GM21529 (cell line): ENCODE measurements at regions not wholly inside any gene's neighbourhood (a gene's known extent, or its start where the extent isn't known, plus 50 kb on each side); places are given as distances from the start of the nearest gene placed in this dataset.

Experiments
- ATAC-seq: cut with Tn5 transposase; IDR thresholded peaks from one replicate; pipeline ENCODE4 v1.9.1; 2021; ENCODE audit not compliant: unreplicated experiment

DNA sequence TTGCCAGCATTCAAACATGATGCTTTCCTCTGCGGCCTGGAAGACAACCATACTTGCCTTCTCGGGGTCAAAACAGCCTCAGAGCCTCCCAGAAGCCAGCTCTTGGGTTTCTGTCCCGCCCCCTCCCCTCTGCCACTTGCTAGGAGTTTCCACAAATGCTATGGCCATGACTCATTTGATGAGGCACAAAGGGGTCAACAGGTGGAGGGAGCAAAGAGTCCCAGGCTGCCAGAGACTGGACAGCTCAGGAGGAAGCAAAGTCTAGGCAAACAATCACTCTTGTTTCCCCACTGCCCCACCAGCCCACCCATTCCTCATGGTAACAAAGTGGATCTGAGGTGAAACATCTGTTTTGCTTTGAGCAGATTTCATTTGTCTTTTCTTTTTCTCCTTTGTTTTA, 551.1 kb downstream of the TNS1 start:
- no peak for ATAC-seq

DNA sequence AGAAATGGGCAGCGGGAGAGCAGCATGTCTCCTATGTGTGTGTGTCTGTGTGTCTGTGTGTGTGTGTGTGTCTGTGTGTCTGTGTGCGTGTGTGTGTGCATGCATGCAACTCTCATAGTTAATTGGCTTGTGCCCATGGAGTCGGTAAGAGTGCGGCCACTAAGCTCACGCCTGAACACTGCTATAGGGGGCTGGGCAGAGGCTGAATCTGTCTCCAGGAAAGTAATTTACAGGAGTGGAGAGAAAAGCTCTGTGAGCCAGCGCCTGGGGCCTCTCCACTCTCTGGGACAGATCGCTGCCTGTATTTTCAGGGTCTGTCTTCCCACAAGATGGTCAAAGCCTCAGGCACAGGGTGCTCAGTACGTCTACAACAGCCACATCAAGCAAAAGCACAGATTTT, 553.4 kb downstream of the TNS1 start:
- no peak for ATAC-seq

DNA sequence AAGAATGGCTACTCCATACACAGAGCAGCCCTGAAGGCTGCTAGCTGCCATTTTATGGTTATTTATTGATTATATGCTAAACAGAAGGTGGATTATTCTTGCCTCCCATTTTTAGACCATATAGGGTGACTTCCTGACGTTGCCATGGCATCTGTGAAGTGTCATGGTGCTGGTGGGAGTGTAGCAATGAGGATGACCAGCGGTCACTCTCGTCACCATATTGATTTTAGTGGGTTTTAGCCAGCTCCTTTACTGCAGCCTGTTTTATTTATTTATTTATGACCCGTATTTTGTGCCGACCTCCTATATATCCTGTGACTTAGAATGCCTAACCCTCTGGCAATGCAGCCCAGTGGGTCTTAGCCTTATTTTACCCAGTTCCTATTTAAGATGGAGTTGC, 553.9 kb downstream of the TNS1 start:
- ATAC-seq, result no peak

DNA sequence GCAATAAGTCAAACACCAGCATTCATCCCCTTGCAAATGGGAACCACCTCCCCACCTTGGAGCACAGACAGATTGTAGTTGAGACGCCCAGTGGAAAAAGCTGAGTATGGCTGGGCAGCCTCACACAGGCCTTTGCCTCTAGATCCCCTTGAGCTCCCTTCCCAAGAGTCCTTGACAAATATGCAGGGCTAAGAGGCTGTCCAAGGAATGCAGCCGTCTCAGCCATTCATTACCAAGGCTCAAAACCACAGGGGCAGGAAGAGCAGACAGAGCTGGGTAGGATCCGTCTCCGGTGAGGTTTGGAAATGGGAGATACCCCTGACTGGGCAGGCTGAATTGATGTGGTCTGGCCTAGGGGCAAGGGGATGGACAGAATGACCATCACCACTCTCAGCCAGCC, 557.1 kb downstream of the TNS1 start:
- ATAC-seq, result no peak

DNA sequence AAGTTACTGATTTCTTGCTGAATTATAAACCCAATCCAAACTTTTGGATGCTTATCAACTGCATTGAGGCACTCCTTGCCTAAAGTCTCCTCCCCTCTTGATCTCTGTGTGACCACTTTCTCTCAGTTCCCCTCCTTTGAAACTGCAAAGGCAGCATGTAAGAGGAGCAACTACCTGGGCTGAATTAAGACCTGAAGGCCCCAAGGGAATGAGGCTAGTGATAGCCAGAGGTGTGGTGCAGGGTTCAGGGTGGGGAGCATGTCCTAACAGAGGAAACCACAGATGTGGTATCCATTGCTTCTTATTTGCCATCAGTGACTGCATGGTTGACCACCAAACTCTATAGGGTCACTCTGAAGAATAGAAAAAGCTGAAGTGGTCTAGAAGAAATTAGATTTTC, 557.9 kb downstream of the TNS1 start:
- peak; percentile 61 for ATAC-seq

DNA sequence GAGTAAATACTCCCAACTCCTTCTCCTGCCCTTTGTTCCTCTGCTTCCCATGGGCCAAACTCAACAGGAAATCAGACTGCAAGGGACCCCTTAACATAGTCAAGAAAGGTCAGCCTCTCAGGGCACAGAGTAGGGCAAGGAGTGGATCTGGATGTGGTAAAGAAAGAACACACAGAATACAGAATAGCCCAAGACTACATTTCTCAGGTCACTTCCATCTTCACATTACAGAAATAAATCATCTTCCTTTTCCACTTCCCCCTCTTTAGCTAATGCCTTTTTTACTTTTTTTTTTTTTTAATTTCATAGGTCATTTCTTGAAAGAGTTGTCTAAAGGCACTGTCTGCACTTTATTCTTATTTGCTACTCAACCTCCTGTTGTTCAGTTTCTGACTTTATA, 558.3 kb downstream of the TNS1 start:
- no peak for ATAC-seq

DNA sequence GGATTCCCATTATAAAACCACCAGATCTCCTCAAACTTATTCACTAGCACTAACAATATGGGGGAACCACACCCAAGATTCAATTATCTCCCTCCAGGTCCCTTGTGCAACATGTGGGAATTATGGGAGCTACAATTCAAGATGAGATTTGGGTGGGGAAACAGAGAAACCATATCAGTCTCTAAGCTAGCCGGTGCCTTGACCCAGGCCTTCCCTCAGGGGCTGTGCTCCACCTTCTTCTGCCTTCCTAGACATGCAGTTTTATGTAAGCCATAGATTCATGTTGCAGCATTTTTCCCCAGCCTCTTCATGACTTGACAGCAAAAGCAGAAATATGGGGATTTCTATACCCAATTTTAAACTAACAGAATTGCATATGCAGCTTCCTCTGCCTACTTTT, 559.2 kb downstream of the TNS1 start:
- no peak for ATAC-seq

DNA sequence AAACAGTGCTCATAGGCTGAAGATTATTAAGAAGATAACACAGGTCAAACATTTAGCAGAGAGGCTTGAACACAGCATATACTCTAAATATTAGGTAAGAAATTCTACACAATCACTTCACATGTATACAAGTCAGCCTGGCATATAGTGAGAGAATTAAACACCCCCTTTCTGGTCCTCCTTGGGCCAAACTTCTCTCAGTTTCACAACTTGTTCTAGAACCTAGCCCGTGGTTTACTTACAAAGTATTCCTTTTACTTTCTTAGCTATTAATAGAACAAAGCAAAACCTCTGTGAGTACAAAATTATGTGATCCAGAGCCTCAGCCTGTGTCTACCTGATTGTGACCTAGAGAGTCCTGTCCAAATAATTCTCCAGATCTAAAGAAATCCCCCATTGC, 562.8 kb downstream of the TNS1 start:
- ATAC-seq, result peak; percentile 71

DNA sequence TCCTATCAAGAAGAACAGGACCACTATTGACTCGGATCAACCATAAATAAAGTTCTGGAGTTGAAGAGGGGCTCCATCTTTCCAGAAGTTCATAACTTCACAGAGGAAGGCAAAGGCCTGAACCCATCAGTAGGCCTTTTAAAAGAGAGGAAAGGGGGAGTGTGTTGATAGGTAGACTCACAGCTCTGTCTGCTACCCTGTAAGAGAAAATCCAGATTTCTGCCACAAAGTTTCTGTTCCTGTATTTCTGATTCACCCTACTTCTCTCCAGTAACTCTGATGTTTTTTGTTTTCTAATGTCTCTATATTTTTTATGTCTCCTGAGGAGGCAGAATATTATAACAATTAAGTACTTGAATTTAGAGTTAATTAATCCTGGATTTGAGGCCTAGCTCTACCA, 564.0 kb downstream of the TNS1 start:
- peak; percentile 46 for ATAC-seq

DNA sequence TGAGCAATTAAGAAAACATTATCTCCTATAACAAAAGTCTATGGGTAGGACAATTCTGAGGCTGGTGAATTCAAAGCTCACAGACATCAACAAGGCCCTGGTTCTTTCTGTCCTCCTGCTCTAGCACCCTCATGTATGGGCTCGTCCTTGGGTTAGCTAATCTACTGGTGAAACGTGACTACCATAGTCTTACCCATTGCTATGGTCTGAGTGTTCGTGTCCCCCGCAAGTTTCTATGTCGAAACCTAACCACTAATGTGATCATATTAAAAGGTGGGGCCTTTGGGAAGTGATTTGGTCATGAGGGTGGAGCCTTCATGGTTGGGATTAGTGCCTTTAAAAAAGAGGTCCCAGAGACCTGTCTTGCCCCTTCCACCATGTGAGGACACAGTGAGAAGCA, 564.7 kb downstream of the TNS1 start:
- ATAC-seq, result no peak

DNA sequence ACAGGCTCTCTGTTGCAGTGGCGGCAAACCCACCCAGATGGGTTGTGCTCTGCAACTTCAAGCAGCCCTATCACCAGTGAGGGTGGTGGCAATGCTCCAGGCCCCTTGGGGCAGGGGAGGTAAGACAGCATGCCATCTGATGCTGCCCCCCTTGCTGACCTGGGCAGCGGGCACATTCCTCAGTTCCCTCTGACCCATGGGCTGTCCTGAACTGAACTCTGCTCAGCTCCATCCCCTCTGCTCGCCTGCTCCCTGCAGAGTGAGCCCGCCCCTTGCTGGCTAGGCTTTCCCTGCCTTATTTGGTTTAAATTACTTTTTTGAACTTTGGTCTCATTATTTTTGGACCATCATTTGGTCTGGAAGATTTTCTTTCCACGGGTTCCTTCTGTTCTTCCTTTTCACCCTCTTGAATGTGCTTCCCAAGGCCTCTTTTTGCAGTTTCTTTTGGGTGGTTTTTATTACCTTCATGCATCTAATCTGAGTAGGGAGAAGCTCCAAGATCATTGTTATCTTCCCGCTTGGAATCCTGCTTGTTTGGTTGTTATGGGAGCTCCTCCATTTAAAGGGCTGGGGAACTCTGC, 565.4 kb downstream of the TNS1 start:
- no peak for ATAC-seq

DNA sequence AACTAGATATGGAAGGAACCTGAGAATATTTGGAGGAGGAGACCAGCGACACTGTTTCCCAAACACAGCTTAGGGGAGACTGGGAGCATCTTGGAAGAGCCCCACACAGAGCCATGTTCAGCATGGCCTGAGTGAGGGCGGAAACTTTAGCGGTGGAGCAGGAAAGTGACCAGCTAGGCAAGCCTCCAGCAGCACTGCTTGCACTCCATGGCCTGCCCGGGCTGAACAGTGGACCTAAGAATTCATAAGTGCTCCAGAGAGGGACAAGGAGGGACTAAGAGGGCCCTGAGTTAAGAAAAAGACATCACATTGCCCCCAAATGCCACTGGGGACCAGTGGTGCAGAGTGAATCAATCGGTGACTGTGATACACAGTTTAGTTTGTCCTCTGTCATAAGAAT, 566.4 kb downstream of the TNS1 start:
- ATAC-seq, result no peak

DNA sequence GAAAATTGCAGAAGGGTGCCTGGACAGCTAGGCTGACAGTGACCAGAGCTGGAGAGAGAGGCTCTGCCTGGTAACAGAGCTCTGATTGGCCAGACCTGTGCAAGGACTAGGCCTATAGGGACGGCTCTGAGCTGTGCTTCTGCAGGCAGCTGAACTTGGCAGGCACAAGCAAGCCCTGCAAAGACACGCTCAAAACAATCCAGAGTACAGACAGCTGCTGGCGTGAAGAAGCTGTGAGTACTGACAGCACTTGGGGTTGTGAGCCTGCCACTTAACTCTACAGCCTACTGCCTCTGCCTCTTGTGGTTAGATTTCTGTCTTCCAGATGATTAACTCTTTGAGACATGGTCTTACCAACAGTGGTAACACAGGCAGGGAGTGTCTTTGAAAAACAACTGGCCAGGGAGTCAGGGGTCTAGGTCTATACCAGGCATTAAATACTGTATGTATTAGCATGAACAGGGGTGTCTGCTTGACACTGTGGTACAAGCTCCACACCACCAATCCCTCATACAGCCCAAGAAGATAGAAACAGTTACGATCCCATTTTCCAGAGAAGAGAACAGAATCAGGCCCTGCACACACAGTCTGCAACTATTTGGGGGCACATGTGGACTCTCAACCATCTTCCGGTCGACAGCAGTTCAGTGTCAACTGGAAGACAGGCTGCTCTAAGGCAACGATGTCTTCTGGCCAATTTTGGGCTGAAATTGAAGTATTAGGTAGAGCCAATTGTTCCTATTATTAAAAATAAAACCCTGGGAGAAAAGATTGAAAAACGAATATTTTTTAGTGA, 568.4 kb downstream of the TNS1 start:
- peak; percentile 98 for ATAC-seq

DNA sequence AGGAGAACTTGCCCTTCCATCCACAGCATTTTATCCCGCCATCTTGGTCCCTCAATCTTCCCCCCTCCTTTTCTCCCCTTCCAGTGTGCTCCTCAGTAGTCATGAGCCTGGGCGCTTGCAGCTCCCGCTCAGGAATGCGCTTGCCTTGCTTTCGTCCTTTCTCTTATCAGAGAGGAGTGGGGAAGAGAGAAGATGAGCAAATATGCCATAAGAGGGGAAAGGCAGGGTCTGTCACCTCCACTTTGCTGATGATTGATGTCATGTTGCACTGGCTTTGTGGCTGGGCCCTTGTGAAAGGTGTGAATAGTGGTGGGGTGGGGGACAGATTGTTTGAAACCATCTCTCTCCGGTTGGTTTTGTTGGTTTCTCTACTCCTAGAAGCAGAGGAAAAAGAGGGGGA, 569.3 kb downstream of the TNS1 start:
- ATAC-seq, result no peak

DNA sequence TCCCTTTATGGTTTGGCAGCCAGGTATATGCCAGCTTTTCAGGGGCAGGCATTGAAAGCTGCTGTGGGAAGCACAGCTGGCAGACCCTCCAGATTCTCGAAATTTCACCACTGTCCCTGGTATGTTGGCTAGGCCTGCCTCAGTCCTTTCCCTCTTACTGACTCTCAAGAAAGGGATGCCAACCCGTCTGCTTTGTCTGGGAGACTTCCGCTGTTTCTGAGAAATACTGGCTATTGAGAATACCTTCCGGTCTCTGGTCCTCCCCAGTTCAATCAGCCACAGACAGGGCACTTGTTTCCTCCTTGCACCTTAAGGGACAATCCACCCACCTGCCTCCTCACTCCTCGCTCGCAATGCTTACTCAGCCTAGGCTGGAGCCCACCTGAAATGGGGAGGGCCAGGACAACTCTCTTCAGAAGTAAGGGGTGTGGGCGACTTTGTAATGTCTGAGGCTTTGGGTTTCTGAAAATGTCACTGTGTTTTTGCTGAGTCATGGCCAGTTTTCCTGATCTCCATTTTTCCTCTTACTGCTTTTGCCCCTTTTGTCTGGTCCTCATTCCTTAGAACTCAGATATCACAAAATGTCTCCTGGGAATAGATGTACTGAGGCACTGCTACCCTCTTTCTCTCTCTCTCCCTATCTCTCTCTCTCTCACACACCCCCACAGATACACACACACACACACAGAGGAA, 571.1 kb downstream of the TNS1 start:
- no peak for ATAC-seq

DNA sequence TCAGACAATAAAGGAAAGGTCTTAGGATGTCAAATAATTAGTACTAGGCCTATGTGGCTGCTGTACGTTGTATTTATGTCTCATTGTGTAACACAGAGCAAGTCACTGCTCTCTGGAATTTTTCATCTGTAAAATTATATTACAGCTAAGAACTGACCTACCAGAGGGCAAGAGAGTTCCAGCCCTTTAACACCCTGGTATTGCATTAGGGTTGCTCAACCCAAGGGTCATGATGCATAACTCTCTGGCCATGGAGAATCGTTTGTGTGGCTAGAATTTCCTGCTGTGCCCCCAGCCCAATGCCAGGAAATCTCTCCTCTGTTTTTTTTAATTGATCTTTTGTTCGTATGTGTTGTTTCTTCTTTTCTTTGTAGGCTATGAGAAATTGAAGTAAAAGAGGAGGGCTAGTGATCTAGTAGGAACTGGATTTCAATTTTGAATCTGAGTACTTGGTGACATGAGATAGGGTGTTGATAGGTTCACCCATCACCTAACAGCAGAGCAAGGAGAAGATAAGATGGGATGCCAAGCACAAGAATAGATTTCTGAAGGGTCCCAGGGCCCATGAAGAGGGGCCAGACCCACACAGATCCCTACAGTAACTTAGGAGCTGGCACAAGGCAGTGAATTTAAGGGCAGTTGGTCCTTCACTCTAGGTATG, 571.2 kb upstream of the TNP1 start:
- ATAC-seq, result no peak

DNA sequence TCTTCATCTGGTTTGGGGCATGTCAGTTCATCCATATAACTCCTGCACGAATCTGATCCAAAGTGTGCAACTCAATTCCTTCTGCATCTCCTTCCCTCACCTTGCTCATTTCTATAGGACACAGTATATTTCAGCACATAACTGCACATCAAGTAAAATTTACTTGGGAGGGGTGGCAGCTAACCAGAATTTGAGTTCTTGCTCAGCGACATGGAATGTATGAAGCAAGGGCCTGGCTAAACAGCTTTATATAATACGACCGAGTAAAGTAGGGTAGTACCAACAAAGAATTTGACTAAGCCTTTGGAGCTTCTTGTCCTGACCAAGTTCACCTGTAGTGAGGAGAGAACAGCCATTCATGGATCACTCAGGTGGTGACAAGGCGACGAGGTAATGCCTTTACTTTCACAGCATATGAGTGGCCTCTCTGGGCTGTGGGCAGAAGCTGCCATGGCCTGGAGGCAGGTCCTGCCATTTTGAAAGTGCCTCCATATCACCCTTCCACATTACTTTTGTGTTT, 570.2 kb upstream of the TNP1 start:
- no peak for ATAC-seq

DNA sequence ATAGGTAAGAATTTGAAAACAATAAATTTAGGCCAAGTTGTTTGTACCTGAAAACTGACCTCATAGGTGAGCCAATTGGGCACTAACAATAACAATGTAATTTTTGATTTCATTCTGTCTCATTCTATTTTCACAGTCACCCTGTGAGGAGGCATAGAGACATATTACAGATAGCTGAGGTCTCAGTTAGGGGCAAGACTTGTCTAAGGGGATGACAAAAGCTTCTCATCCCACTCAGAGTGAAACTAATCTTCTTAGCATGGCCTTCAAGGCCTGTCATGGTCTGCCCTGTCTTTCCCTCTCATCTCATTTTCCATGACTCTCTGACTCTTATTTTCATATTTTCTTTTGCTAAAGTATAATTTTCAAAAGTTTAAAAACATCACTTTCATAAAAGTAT, 562.0 kb upstream of the TNP1 start:
- no peak for ATAC-seq

DNA sequence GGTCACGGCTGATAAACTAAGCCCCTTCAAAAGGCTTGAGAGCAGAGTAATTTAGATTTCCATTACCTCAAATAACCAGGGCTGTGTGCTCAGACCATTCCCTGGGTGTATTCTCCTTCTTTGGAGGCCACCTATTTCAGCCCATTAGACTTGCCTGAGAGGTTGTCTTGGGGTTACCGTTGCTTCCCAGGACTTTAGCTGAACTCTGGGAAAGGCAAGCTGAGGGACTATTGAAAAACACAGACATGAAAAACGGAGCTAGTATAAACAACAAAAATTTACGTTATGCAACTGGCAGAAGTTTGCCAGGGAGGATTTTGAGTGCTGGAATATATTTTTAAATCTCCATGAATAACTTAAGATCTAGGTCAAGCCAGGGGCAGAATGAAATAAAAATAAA, 561.0 kb upstream of the TNP1 start:
- no peak for ATAC-seq

DNA sequence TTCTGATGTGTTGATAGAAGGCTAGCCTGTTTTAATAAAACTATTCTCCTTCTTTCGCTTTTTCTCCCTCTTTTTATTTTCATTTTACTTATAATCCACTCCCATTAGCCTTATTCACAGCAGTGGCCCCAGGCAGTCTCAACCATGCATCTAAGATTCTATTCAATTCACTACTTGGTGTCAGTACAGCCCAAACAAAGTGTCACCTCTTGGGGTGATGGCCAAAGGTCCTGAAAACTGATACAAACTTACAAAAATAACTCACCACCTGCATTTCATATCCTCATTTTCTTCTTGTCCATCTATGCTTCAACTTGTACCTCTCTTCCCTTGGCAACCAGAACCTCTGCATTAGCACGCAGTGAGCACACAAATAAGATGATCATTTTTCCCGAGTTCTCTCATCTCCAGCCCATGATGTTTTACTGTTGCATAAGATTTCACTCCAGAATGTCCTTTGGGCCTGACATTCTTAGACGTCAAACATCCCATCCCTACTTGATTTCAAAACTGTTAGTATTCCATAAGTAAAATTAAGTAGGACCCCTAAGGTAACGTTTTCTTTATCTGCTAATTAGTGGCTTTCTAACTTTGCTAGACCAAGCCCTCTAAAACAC, 559.3 kb upstream of the TNP1 start:
- ATAC-seq, result no peak

DNA sequence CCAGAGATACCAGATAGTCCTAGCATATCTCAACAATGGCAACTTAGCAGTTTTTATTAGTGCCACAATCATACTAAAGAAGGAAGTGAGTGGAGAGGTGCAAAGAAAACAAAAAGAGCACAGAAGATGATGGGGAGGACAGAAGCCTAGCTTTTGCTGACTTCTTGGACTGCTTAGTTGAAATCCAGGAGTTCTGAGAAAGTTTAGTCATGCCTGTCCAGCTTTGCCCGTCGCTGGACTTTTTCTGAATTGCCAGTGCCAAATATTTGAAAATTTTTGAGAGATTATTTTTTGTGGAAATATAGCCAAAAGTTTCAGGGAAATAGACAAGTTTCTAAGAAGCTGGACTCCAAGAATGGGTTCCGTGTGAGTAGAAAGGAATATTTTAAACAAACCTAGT, 558.7 kb upstream of the TNP1 start:
- no peak for ATAC-seq
